Astrocyte of the cerebellum (primary cell): ENCODE measurements at regions not wholly inside any gene's neighbourhood (a gene's known extent, or its start where the extent isn't known, plus 50 kb on each side); places are given as distances from the start of the nearest gene placed in this dataset.

Experiments
- DNase-seq: peaks from one replicate; pipeline ENCODE4 v3.0.0-alpha.2; 2011; ENCODE audit warnings: low read depth
- H3K4me3 ChIP-seq: 2 replicates; pipeline ENCODE4 v1.5.1; 2011; ENCODE audit warnings: mild to moderate bottlenecking, low read depth, low read length, moderate library complexity
- CTCF ChIP-seq: IDR thresholded peaks from 2 replicates; pipeline ENCODE4 v1.5.1; 2012; ENCODE audit warnings: low read length, low read depth, moderate library complexity, mild to moderate bottlenecking; ENCODE audit errors: missing control alignments
- in situ Hi-C: cut with HindIII; loops from 2 replicates; pipeline ENCODE4 v1.10.0; 2017; ENCODE audit warnings: low sequenced_read_pairs

- no peak overlapping the region for H3K4me3 ChIP-seq
- no peak for DNase-seq
- TF ChIP-seq CTCF, result no peak
- in situ Hi-C loops, result no loop called here
Observed at GRCh38 chr3:150080058-150080730, 109.5 kb upstream of the PFN2 start.

- DNase-seq, result peak; percentile 92
- in situ Hi-C loops, result no loop called here
- H3K4me3 ChIP-seq, result no peak overlapping the region
Observed at GRCh38 chr3:150079029-150079739, 108.5 kb upstream of the PFN2 start.

DNA sequence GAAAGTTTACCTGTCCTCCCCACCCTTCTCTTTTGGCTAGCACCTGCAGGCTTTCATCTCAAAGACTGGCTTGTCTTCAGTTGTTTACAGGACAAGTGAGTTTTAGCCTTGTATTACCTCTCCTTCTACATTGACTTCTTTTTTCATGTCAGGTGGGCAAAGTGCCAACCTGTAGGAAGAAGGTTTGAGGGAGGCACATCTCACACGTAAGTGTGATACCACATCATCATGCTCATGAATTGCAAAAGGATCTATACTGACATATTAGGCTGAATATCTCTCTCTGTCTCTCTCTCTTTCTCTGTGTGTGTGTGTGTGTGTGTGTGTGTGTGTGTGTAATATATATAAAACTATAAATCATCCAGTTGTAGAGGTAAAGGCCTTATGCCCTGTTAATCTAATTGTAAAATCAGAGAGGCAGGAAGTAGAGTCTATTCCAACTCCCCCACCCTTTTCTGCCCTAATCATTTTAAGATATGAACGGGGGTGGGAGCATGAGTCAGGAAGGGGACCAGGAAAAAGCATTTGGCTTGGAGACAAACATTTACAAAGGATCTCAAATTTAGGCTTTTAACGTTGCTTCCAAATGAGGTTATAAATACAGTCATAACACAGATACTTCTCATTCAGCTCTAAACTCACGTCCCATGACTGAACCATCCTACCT is 107.0 kb upstream of the PFN2 start:
- no peak for TF ChIP-seq CTCF
- DNase-seq, result no peak
- in situ Hi-C loops, result no loop called here
- H3K4me3 ChIP-seq, result no peak overlapping the region

More at GRCh38 chr3:150079029-150079739, 108.5 kb upstream of the PFN2 start:
- no peak for TF ChIP-seq CTCF

DNA sequence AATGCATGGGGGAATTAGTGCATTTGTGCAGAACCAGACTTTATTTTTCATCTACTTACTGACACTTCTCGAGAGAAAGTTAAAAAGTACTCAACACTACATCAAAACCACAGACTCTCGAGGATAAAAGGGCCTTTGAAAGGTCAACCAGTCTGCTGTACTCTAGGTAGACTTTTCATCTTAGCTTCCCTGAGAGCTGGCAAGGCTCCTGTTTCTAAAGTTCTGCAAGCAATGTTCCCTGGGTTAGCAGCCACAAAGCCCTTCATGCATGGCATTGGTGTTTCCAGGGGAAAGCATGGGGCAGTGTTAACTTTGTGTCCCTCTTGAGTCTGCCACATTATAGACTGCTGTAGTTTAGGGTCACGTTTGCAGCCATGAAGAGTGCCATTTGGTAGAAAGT is 106.4 kb upstream of the PFN2 start:
- DNase-seq, result no peak
- in situ Hi-C loops, result no loop called here
- no peak for TF ChIP-seq CTCF
- H3K4me3 ChIP-seq, result no peak overlapping the region

GRCh38 chr3:150076443-150076842 is 105.7 kb upstream of the PFN2 start:
- TF ChIP-seq CTCF, result no peak
- no peak overlapping the region for H3K4me3 ChIP-seq
- in situ Hi-C loops, result no loop called here
- no peak for DNase-seq

- H3K4me3 ChIP-seq, result no peak overlapping the region
- in situ Hi-C loops, result no loop called here
- no peak for DNase-seq
- no peak for TF ChIP-seq CTCF
Observed at GRCh38 chr3:150075417-150075865, 104.7 kb upstream of the PFN2 start.
